OCI-LY1 (cell line): ENCODE measurements at regions not wholly inside any gene's neighbourhood (a gene's known extent, or its start where the extent isn't known, plus 50 kb on each side); places are given as distances from the start of the nearest gene placed in this dataset.

Experiments
- H2AFZ ChIP-seq: fragments of 200-600 bp; sonication (generic), shearing (Covaris generic); 2 replicates; pipeline ENCODE4 v1.6.0; 2014; ENCODE audit warnings: antibody characterized with exemption, mild to moderate bottlenecking, low read length
- H3F3A ChIP-seq: fragments of 200-600 bp; sonication (generic), shearing (Covaris generic); 2 replicates; pipeline ENCODE4 v1.6.0; 2014; ENCODE audit warnings: mild to moderate bottlenecking, antibody characterized with exemption, low read length, moderate library complexity; ENCODE audit not compliant: insufficient read depth
- H3K27ac ChIP-seq: fragments of 200-600 bp; sonication (generic); 2 replicates; pipeline ENCODE4 v1.5.1; 2014; ENCODE audit warnings: low read length, mixed run types, mild to moderate bottlenecking, low read depth; ENCODE audit not compliant: poor library complexity, severe bottlenecking
- H3K27me3 ChIP-seq: fragments of 200-600 bp; sonication (generic); 2 replicates; pipeline ENCODE4 v1.6.0; 2014; ENCODE audit warnings: antibody characterized with exemption, mild to moderate bottlenecking, low read length, moderate library complexity; ENCODE audit not compliant: insufficient read depth
- H3K36me3 ChIP-seq: fragments of 200-600 bp; sonication (generic); 2 replicates; pipeline ENCODE4 v1.6.1; 2014; ENCODE audit warnings: mild to moderate bottlenecking, antibody characterized with exemption, low read length, moderate library complexity, mixed read lengths; ENCODE audit not compliant: insufficient read depth
- H3K4me1 ChIP-seq: fragments of 200-600 bp; sonication (generic); 2 replicates; pipeline ENCODE4 v1.5.1; 2014; ENCODE audit warnings: mild to moderate bottlenecking, low read length, moderate library complexity; ENCODE audit not compliant: insufficient read depth, severe bottlenecking
- H3K4me2 ChIP-seq: fragments of 200-600 bp; sonication (generic), shearing (Covaris generic); 2 replicates; pipeline ENCODE4 v1.6.1; 2014; ENCODE audit warnings: low read length
- H3K4me3 ChIP-seq: fragments of 200-600 bp; sonication (generic); 2 replicates; pipeline ENCODE4 v1.5.1; 2014; ENCODE audit warnings: low read length, low read depth, mild to moderate bottlenecking, mixed read lengths; ENCODE audit not compliant: poor library complexity, severe bottlenecking
- H3K79me2 ChIP-seq: fragments of 200-600 bp; shearing (Covaris generic); 2 replicates; pipeline ENCODE4 v1.6.1; 2016; ENCODE audit warnings: mixed run types, low read length, mixed read lengths; ENCODE audit not compliant: insufficient read depth
- H3K9ac ChIP-seq: fragments of 200-600 bp; sonication (generic), shearing (Covaris generic); 2 replicates; pipeline ENCODE4 v1.6.1; 2014; ENCODE audit warnings: mild to moderate bottlenecking, low read length, mixed read lengths
- H3K9me2 ChIP-seq: fragments of 200-600 bp; sonication (generic), shearing (Covaris generic); 2 replicates; pipeline ENCODE4 v1.6.1; 2014; ENCODE audit warnings: low read depth, mild to moderate bottlenecking, low read length, mixed read lengths
- H3K9me3 ChIP-seq: fragments of 200-600 bp; shearing (Covaris generic); 2 replicates; pipeline ENCODE4 v1.6.1; 2014; ENCODE audit warnings: low read length, mixed read lengths
- H4K20me1 ChIP-seq: fragments of 200-600 bp; sonication (generic), shearing (Covaris generic); 2 replicates; pipeline ENCODE4 v1.6.0; 2016; ENCODE audit warnings: mild to moderate bottlenecking, low read length; ENCODE audit not compliant: insufficient read depth
- EZH2 ChIP-seq: fragments of 200-600 bp; sonication (generic), shearing (Covaris generic); IDR thresholded peaks from 2 replicates; pipeline ENCODE4 v1.8.0; 2017; ENCODE audit warnings: borderline replicate concordance, mixed run types, mild to moderate bottlenecking, antibody characterized with exemption, low read length, moderate library complexity, mixed read lengths
- TF ChIP-seq, protein P1 (sequence below): fragments of 200-600 bp; sonication (generic), shearing (Covaris generic); IDR thresholded peaks from 2 replicates; pipeline ENCODE4 v1.5.1; 2017; ENCODE audit warnings: mild to moderate bottlenecking, antibody characterized with exemption, low read length, moderate library complexity, mixed read lengths

DNA sequence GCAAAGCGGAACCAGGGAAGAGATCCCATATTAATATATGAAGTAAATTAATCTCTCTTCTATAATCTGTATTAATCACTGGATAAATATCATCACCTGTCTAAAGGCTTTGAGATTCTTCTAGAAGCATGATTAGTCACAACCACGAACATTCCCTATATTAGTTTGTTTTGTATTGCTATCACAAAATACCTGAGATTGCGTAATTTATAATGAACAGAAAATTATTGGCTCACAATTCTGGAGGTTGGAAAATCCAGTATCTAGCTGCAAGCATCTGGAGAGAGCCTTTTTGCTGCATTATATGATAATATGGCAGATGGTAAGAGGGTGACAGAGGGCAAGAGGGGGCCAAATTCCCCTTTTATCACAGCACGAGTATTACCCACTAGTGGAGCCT is 532.6 kb upstream of the EPHA5 start:
- no peaks in the 10 kb centered on the region for H3K9me3 ChIP-seq
- H3F3A ChIP-seq = no peaks in the 10 kb centered on the region
- no peaks in the 10 kb centered on the region for H3K4me1 ChIP-seq
- no peaks in the 10 kb centered on the region for H3K27me3 ChIP-seq
- TF ChIP-seq, protein P1, sequence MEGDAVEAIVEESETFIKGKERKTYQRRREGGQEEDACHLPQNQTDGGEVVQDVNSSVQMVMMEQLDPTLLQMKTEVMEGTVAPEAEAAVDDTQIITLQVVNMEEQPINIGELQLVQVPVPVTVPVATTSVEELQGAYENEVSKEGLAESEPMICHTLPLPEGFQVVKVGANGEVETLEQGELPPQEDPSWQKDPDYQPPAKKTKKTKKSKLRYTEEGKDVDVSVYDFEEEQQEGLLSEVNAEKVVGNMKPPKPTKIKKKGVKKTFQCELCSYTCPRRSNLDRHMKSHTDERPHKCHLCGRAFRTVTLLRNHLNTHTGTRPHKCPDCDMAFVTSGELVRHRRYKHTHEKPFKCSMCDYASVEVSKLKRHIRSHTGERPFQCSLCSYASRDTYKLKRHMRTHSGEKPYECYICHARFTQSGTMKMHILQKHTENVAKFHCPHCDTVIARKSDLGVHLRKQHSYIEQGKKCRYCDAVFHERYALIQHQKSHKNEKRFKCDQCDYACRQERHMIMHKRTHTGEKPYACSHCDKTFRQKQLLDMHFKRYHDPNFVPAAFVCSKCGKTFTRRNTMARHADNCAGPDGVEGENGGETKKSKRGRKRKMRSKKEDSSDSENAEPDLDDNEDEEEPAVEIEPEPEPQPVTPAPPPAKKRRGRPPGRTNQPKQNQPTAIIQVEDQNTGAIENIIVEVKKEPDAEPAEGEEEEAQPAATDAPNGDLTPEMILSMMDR = no peak
- TF ChIP-seq EZH2 = no peak
- no peak overlapping the region for H3K9ac ChIP-seq
- H3K9me2 ChIP-seq = no peaks in the 10 kb centered on the region
- no peak overlapping the region for H3K4me2 ChIP-seq
- H2AFZ ChIP-seq = no peak overlapping the region
- H3K4me3 ChIP-seq = no peak overlapping the region
- H3K36me3 ChIP-seq = no peaks in the 10 kb centered on the region
- no peaks in the 10 kb centered on the region for H3K79me2 ChIP-seq
- H3K27ac ChIP-seq = no peak overlapping the region
- H4K20me1 ChIP-seq = no peaks in the 10 kb centered on the region

DNA sequence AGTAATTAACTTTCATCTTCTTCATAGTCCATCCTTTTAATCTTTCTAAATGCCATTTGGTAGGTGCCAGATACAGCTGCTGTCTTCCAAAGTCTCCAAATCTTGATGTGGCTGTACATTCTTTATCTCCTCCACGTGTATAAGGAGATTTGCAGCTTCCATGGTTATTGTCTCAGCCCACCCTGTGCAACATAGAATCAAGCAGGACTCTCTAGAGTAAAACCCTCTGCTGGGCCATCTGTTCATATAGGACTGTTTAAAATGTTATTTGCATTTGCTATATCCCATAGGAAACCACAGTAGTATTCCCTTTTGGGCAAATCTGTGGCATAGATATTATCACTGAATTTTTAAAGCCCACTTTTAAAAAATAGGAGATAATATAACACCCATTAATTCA is 527.2 kb upstream of the EPHA5 start:
- Histone ChIP-seq H3K9me3 (no peaks in the 10 kb centered on the region), H3K4me1 (no peaks in the 10 kb centered on the region), H3K36me3 (no peaks in the 10 kb centered on the region), H3K79me2 (no peaks in the 10 kb centered on the region), H2AFZ (no peak overlapping the region), H3F3A (no peaks in the 10 kb centered on the region), H3K9ac (no peak overlapping the region), H4K20me1 (no peaks in the 10 kb centered on the region), H3K4me2 (no peak overlapping the region), H3K27ac (no peak overlapping the region), H3K27me3 (no peaks in the 10 kb centered on the region), H3K9me2 (no peaks in the 10 kb centered on the region), H3K4me3 (no peak overlapping the region)
- TF ChIP-seq, protein P1 = no peak
- no peak for TF ChIP-seq EZH2

DNA sequence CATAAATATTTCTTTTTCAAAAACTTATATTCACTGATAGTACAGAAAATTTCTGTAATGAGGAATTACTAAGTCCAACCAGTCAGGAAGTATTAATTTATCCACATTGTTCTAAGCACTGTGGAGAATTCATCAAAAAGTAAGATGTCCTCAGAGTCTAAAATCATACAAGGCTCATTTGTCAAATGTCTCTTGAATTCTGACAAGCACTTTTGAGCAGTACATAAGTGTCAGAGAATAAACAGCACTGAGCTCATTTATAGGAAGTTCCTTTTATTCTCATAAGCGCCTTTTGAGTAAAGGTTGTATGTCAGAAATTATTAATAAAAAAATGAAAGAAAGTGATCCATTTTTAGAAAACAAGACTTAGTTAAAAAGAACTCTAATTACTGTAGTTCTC is 523.2 kb upstream of the EPHA5 start:
- Histone ChIP-seq H3K4me1 (no peaks in the 10 kb centered on the region), H3K9ac (no peak overlapping the region), H3K4me3 (no peak overlapping the region), H3K9me2 (no peaks in the 10 kb centered on the region), H3K79me2 (no peaks in the 10 kb centered on the region), H3K27me3 (no peaks in the 10 kb centered on the region), H3K36me3 (no peaks in the 10 kb centered on the region), H3K27ac (no peak overlapping the region), H3K4me2 (no peak overlapping the region), H2AFZ (no peak overlapping the region), H3K9me3 (no peaks in the 10 kb centered on the region), H3F3A (no peaks in the 10 kb centered on the region), H4K20me1 (no peaks in the 10 kb centered on the region)
- TF ChIP-seq EZH2 = no peak
- TF ChIP-seq, protein P1 = no peak
